Mucosa of stomach (tissue), 1 donor: ENCODE measurements at regions not wholly inside any gene's neighbourhood (a gene's known extent, or its start where the extent isn't known, plus 50 kb on each side); places are given as distances from the start of the nearest gene placed in this dataset.
"Not testable (repeated sequence)": the region's sequence is repeated elsewhere in the genome, so short reads cannot be mapped to it uniquely, and the experiment has no call there.

ENCODE experiments used
- H3K27me3 ChIP-seq: one replicate; pipeline ENCODE4 v1.7.0; 2013; ENCODE audit warnings: mild to moderate bottlenecking, low read length; ENCODE audit not compliant: control insufficient read depth, insufficient read depth
- H3K36me3 ChIP-seq: one replicate; pipeline ENCODE4 v1.7.0; 2013; ENCODE audit warnings: low read length; ENCODE audit not compliant: control insufficient read depth, insufficient read depth
- H3K4me1 ChIP-seq: one replicate; pipeline ENCODE4 v1.7.0; 2013; ENCODE audit warnings: mild to moderate bottlenecking, low read length; ENCODE audit not compliant: control insufficient read depth, insufficient read depth
- H3K4me3 ChIP-seq: one replicate; pipeline ENCODE4 v1.7.0; 2013; ENCODE audit warnings: low read length
- H3K9ac ChIP-seq: one replicate; pipeline ENCODE4 v1.7.0; 2013; ENCODE audit warnings: mild to moderate bottlenecking, low read length, moderate library complexity
- H3K9me3 ChIP-seq: one replicate; pipeline ENCODE4 v1.7.0; 2013; ENCODE audit warnings: mild to moderate bottlenecking, low read length, moderate library complexity; ENCODE audit not compliant: control insufficient read depth
- donor health status: Pancreatic carcinoma.

- no peaks in the 10 kb centered on the region for H3K4me1 ChIP-seq
Measured at GRCh38 chr1:223017291-223017690, 125.8 kb downstream of the TLR5 start.

GRCh38 chr1:223018534-223018933, 124.5 kb downstream of the TLR5 start:
- no peaks in the 10 kb centered on the region for H3K36me3 ChIP-seq
- H3K4me1 ChIP-seq: no peaks in the 10 kb centered on the region
- no peaks in the 10 kb centered on the region for H3K27me3 ChIP-seq
- H3K9me3 ChIP-seq: no peaks in the 10 kb centered on the region
- no peak overlapping the region for H3K9ac ChIP-seq
- H3K4me3 ChIP-seq: no peak overlapping the region

More at GRCh38 chr1:223017291-223017690, 125.8 kb downstream of the TLR5 start:
- H3K9me3 ChIP-seq: no peaks in the 10 kb centered on the region
- H3K4me3 ChIP-seq: no peak overlapping the region
- no peaks in the 10 kb centered on the region for H3K36me3 ChIP-seq
- no peak overlapping the region for H3K9ac ChIP-seq
- no peaks in the 10 kb centered on the region for H3K27me3 ChIP-seq

- Histone ChIP-seq H3K9me3 (no peaks in the 10 kb centered on the region), H3K36me3 (no peaks in the 10 kb centered on the region), H3K4me1 (no peaks in the 10 kb centered on the region), H3K4me3 (no peak overlapping the region), H3K27me3 (no peaks in the 10 kb centered on the region), H3K9ac (no peak overlapping the region)
Measured at GRCh38 chr1:223019256-223019655, 123.8 kb downstream of the TLR5 start.

GRCh38 chr1:223020770-223021169, 122.3 kb downstream of the TLR5 start:
- H3K4me3 ChIP-seq: no peak overlapping the region
- H3K9ac ChIP-seq: no peak overlapping the region

GRCh38 chr1:223022641-223023473, 120.2 kb downstream of the TLR5 start:
- Histone ChIP-seq H3K27me3 (no peaks in the 10 kb centered on the region), H3K9ac (no peak overlapping the region), H3K4me1 (peaks cover 3% of the 10 kb centered on the region), H3K9me3 (no peaks in the 10 kb centered on the region), H3K36me3 (no peaks in the 10 kb centered on the region), H3K4me3 (no peak overlapping the region)

More at GRCh38 chr1:223020770-223021169, 122.3 kb downstream of the TLR5 start:
- no peaks in the 10 kb centered on the region for H3K27me3 ChIP-seq
- peaks cover 3% of the 10 kb centered on the region for H3K4me1 ChIP-seq
- H3K9me3 ChIP-seq: no peaks in the 10 kb centered on the region
- no peaks in the 10 kb centered on the region for H3K36me3 ChIP-seq

GRCh38 chr1:223023863-223024262, 119.2 kb downstream of the TLR5 start:
- Histone ChIP-seq H3K4me3 (no peak overlapping the region), H3K9ac (no peak overlapping the region), H3K27me3 (no peaks in the 10 kb centered on the region), H3K36me3 (no peaks in the 10 kb centered on the region), H3K9me3 (no peaks in the 10 kb centered on the region), H3K4me1 (peaks cover 3% of the 10 kb centered on the region)

- H3K27me3 ChIP-seq, H3K4me1 ChIP-seq, H3K4me3 ChIP-seq, H3K9ac ChIP-seq, H3K36me3 ChIP-seq, H3K9me3 ChIP-seq: not testable (repeated sequence)
Measured at GRCh38 chr1:223024486-223024885, 118.6 kb downstream of the TLR5 start.

GRCh38 chr1:223025190-223025734, 117.8 kb downstream of the TLR5 start:
- not testable (repeated sequence) for H3K4me3 ChIP-seq, H3K4me1 ChIP-seq, H3K36me3 ChIP-seq, H3K9ac ChIP-seq, H3K27me3 ChIP-seq, H3K9me3 ChIP-seq

GRCh38 chr1:223026639-223027038, 116.4 kb downstream of the TLR5 start:
- H3K27me3 ChIP-seq, H3K4me1 ChIP-seq, H3K36me3 ChIP-seq, H3K4me3 ChIP-seq, H3K9ac ChIP-seq, H3K9me3 ChIP-seq: not testable (repeated sequence)

GRCh38 chr1:223029985-223030769, 112.9 kb downstream of the TLR5 start:
- no peak overlapping the region for H3K4me3 ChIP-seq
- H3K27me3 ChIP-seq: no peaks in the 10 kb centered on the region
- H3K36me3 ChIP-seq: no peaks in the 10 kb centered on the region
- H3K4me1 ChIP-seq: peaks cover 14% of the 10 kb centered on the region
- no peaks in the 10 kb centered on the region for H3K9me3 ChIP-seq
- no peak overlapping the region for H3K9ac ChIP-seq

GRCh38 chr1:223030871-223031400, 112.1 kb downstream of the TLR5 start:
- no peak overlapping the region for H3K9ac ChIP-seq
- no peaks in the 10 kb centered on the region for H3K36me3 ChIP-seq
- H3K27me3 ChIP-seq: no peaks in the 10 kb centered on the region
- H3K4me1 ChIP-seq: peaks cover 10% of the 10 kb centered on the region
- no peak overlapping the region for H3K4me3 ChIP-seq
- H3K9me3 ChIP-seq: no peaks in the 10 kb centered on the region
